ENCODE measurements at regions not wholly inside any gene's neighbourhood (a gene's known extent, or its start where the extent isn't known, plus 50 kb on each side); places are given as distances from the start of the nearest gene placed in this dataset.

- H3K9me3 Mint-ChIP-seq (ENCODE audit: unreplicated experiment) = no peaks in the 10 kb centered on the region
- no peaks in the 10 kb centered on the region for H3K4me1 Mint-ChIP-seq (ENCODE audit: unreplicated experiment)
- no peak overlapping the region for H3K4me3 Mint-ChIP-seq (ENCODE audit: unreplicated experiment)
- no peak for TF ChIP-seq CTCF (IDR thresholded peaks at IDR 0.05)
- no peak overlapping the region for H3K27ac Mint-ChIP-seq (ENCODE audit: unreplicated experiment)
- H3K36me3 Mint-ChIP-seq (ENCODE audit: unreplicated experiment) = no peaks in the 10 kb centered on the region
- DNase-seq (ENCODE audit: extremely low spot score, unreplicated experiment) = no peak
- H3K27me3 Mint-ChIP-seq (ENCODE audit: unreplicated experiment) = no peaks in the 10 kb centered on the region
Measured at GRCh38 chr6:63121166-63121565, 90.1 kb upstream of the FKBP1C start.

- Mint-ChIP-seq H3K27ac (ENCODE audit: unreplicated experiment) (no peak overlapping the region), H3K36me3 (ENCODE audit: unreplicated experiment) (no peaks in the 10 kb centered on the region), H3K4me1 (ENCODE audit: unreplicated experiment) (no peaks in the 10 kb centered on the region), H3K9me3 (ENCODE audit: unreplicated experiment) (peaks cover 36% of the 10 kb centered on the region), H3K4me3 (ENCODE audit: unreplicated experiment) (no peak overlapping the region), H3K27me3 (ENCODE audit: unreplicated experiment) (no peaks in the 10 kb centered on the region)
- DNase-seq (ENCODE audit: extremely low spot score, unreplicated experiment) = no peak
- no peak for TF ChIP-seq CTCF (IDR thresholded peaks at IDR 0.05)
Measured at GRCh38 chr6:63140114-63140513, 71.2 kb upstream of the FKBP1C start.

- H3K27ac Mint-ChIP-seq (ENCODE audit: unreplicated experiment) = no peak overlapping the region
- TF ChIP-seq CTCF (IDR thresholded peaks at IDR 0.05) = no peak
- DNase-seq (ENCODE audit: extremely low spot score, unreplicated experiment) = no peak
- H3K4me1 Mint-ChIP-seq (ENCODE audit: unreplicated experiment) = no peaks in the 10 kb centered on the region
- no peak overlapping the region for H3K4me3 Mint-ChIP-seq (ENCODE audit: unreplicated experiment)
- H3K36me3 Mint-ChIP-seq (ENCODE audit: unreplicated experiment) = no peaks in the 10 kb centered on the region
- no peaks in the 10 kb centered on the region for H3K27me3 Mint-ChIP-seq (ENCODE audit: unreplicated experiment)
- H3K9me3 Mint-ChIP-seq (ENCODE audit: unreplicated experiment) = peaks cover 32% of the 10 kb centered on the region
Measured at GRCh38 chr6:63140692-63141318, 70.5 kb upstream of the FKBP1C start.

GRCh38 chr6:63149730-63150129, 61.5 kb upstream of the FKBP1C start:
- no peak for TF ChIP-seq CTCF (IDR thresholded peaks at IDR 0.05)
- Mint-ChIP-seq H3K36me3 (ENCODE audit: unreplicated experiment) (no peaks in the 10 kb centered on the region), H3K4me1 (ENCODE audit: unreplicated experiment) (no peaks in the 10 kb centered on the region), H3K27ac (ENCODE audit: unreplicated experiment) (no peak overlapping the region), H3K4me3 (ENCODE audit: unreplicated experiment) (no peak overlapping the region), H3K9me3 (ENCODE audit: unreplicated experiment) (no peaks in the 10 kb centered on the region), H3K27me3 (ENCODE audit: unreplicated experiment) (no peaks in the 10 kb centered on the region)
- DNase-seq (ENCODE audit: extremely low spot score, unreplicated experiment) = no peak

GRCh38 chr6:63154535-63154934, 56.7 kb upstream of the FKBP1C start:
- Mint-ChIP-seq H3K9me3 (ENCODE audit: unreplicated experiment) (peaks cover 9% of the 10 kb centered on the region), H3K27ac (ENCODE audit: unreplicated experiment) (no peak overlapping the region), H3K27me3 (ENCODE audit: unreplicated experiment) (no peaks in the 10 kb centered on the region), H3K36me3 (ENCODE audit: unreplicated experiment) (no peaks in the 10 kb centered on the region), H3K4me3 (ENCODE audit: unreplicated experiment) (no peak overlapping the region), H3K4me1 (ENCODE audit: unreplicated experiment) (no peaks in the 10 kb centered on the region)
- no peak for TF ChIP-seq CTCF (IDR thresholded peaks at IDR 0.05)
- DNase-seq (ENCODE audit: extremely low spot score, unreplicated experiment) = no peak

Measured in osteocyte (in vitro differentiated cells).